HG02981 (cell line): ENCODE measurements at regions not wholly inside any gene's neighbourhood (a gene's known extent, or its start where the extent isn't known, plus 50 kb on each side); places are given as distances from the start of the nearest gene placed in this dataset.
"Not testable (repeated sequence)": the region's sequence is repeated elsewhere in the genome, so short reads cannot be mapped to it uniquely, and the experiment has no call there.

Experiments
- ATAC-seq: cut with Tn5 transposase; IDR thresholded peaks from one replicate; pipeline ENCODE4 v1.9.1; 2021; ENCODE audit warnings: mild to moderate bottlenecking, moderate library complexity; ENCODE audit not compliant: unreplicated experiment

GRCh38 chr9:115847216-115847615 is 306.4 kb upstream of the PAPPA start:
- no peak for ATAC-seq

- no peak for ATAC-seq
Measured at GRCh38 chr9:115849679-115850412, 303.7 kb upstream of the PAPPA start.

GRCh38 chr9:115850548-115851304 is 302.9 kb upstream of the PAPPA start:
- ATAC-seq: no peak

GRCh38 chr9:115855458-115856133 is 298.0 kb upstream of the PAPPA start:
- no peak for ATAC-seq

- not testable (repeated sequence) for ATAC-seq
Measured at GRCh38 chr9:115858421-115858820, 295.2 kb upstream of the PAPPA start.

- ATAC-seq: no peak
Measured at GRCh38 chr9:115862021-115862420, 291.6 kb upstream of the PAPPA start.

GRCh38 chr9:115864581-115864980 is 289.0 kb upstream of the PAPPA start:
- no peak for ATAC-seq

- ATAC-seq: no peak
Measured at GRCh38 chr9:115867326-115867725, 286.3 kb upstream of the PAPPA start.

- no peak for ATAC-seq
Measured at GRCh38 chr9:115877852-115878438, 275.6 kb upstream of the PAPPA start.

- no peak for ATAC-seq
Measured at GRCh38 chr9:115879451-115879850, 274.1 kb upstream of the PAPPA start.

GRCh38 chr9:115880221-115880885 is 273.2 kb upstream of the PAPPA start:
- ATAC-seq: no peak

- ATAC-seq: no peak
Measured at GRCh38 chr9:115882911-115883310, 270.7 kb upstream of the PAPPA start.

- no peak for ATAC-seq
Measured at GRCh38 chr9:115883467-115884329, 269.9 kb upstream of the PAPPA start.

GRCh38 chr9:115884846-115885245 is 268.7 kb upstream of the PAPPA start:
- no peak for ATAC-seq

- ATAC-seq: no peak
Measured at GRCh38 chr9:115888131-115888530, 265.5 kb upstream of the PAPPA start.

- ATAC-seq: no peak
Measured at GRCh38 chr9:115891929-115892328, 261.7 kb upstream of the PAPPA start.

GRCh38 chr9:115898478-115898877 is 255.1 kb upstream of the PAPPA start:
- ATAC-seq: not testable (repeated sequence)

- ATAC-seq: no peak
Measured at GRCh38 chr9:115900698-115901097, 252.9 kb upstream of the PAPPA start.

- no peak for ATAC-seq
Measured at GRCh38 chr9:115910959-115911358, 242.6 kb upstream of the PAPPA start.

- ATAC-seq: no peak
Measured at GRCh38 chr9:115912086-115912485, 241.5 kb upstream of the PAPPA start.
